ENCODE measurements at regions not wholly inside any gene's neighbourhood (a gene's known extent, or its start where the extent isn't known, plus 50 kb on each side); places are given as distances from the start of the nearest gene placed in this dataset.
"Not testable (repeated sequence)": the region's sequence is repeated elsewhere in the genome, so short reads cannot be mapped to it uniquely, and the experiment has no call there.

- DNase-seq (ENCODE audit: low spot score) = no peak
Measured at GRCh38 chr14:54256156-54256555, 140.7 kb upstream of the CDKN3 start.

GRCh38 chr14:54257424-54257823, 139.4 kb upstream of the CDKN3 start:
- no peak for DNase-seq (ENCODE audit: low spot score)

- DNase-seq (ENCODE audit: low spot score) = no peak
Measured at GRCh38 chr14:54258382-54258781, 138.4 kb upstream of the CDKN3 start.

GRCh38 chr14:54259821-54260220, 137.0 kb upstream of the CDKN3 start:
- no peak for DNase-seq (ENCODE audit: low spot score)

DNA sequence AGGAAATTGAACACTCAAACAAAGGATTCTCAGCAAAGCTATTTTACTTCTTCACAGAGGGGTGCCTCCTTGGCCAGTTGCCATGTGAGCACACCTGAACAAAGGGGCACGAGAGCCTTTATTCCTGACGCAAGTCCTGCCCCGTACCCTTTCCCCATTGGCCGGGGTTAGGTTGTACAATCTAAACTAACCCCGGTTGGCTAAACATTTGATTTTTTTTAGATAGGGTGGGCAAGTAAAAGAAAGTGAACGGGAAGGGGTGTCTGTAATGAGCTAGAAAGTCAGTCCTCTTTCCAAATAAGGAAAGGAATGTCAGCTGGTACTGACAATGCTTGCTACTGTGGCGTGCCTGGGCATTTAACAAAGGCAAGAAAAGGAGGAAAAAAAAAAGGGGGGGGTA, 135.5 kb upstream of the CDKN3 start:
- no peak for DNase-seq (ENCODE audit: low spot score)

DNA sequence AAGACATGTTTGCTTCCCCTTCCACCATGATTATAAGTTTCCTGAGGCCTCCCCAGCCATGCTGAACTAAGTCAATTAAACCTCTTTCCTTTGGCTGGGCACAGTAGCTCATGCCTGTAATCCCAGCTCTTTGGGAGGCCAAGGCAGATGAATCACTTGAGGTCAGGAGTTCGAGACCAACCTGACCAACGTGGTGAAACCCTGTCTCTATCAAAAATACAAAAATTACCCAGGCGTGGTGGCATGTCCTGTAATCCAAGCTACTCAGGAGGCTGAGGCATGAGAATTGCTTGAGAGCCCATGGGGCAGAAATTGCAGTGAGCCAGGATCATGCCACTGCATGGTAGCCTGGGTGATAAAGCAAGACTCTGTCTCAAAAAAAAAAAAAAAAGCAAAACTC, 130.2 kb upstream of the CDKN3 start:
- not testable (repeated sequence) for DNase-seq (ENCODE audit: low spot score)

GRCh38 chr14:54267172-54267571, 129.6 kb upstream of the CDKN3 start:
- DNase-seq (ENCODE audit: low spot score) = no peak

GRCh38 chr14:54275997-54276725, 120.6 kb upstream of the CDKN3 start:
- no peak for DNase-seq (ENCODE audit: low spot score)

GRCh38 chr14:54278087-54278486, 118.7 kb upstream of the CDKN3 start:
- no peak for DNase-seq (ENCODE audit: low spot score)

DNA sequence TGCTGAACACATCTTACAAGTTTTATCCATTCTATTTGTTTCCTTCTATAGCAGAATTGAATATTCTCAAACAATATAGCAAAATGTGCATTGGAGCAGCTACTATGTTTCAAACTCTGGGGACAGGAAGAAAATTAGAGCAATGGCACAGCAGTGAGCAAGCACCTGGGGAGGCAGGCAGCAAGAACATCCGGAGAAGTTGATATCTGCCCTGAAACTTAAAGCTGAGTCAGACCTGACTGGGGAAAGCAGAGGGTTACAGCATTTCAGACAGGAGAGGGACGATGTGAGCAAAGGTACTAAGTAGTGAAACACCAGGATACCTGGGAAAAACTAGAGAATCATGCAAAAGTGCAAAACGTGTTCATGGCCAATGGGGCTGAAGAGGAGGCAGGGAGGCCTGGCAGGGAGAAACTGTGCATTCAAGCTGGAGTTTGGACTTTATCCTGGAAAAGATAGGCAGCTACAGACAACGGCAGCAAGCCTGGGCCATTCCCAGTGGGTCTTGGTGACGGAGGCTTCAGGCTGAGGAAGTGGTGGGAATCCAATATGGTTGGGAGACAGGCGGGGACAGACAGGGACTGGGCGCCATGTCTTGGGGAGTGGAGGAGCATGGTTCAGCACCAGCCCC, 118.0 kb upstream of the CDKN3 start:
- no peak for DNase-seq (ENCODE audit: low spot score)

DNA sequence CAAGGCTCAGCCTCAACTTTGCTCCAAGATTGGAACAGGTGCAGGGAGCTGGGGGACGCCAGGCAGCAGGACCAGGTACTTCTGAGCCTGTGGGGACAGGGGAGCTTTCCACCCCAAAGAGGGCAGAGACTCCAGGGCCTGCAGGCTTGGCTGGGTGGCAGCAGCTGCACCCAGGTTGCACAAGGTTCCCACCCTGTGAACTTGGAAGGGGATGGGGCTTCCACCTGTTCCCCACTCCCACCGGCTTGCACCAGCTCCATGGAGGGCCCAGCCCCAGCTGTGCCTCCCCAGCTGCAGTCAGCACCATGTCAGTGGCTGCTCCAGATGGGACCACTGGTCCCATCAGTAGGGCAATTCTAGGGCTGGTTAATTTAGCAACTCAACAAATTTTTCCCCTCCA, 114.0 kb upstream of the CDKN3 start:
- no peak for DNase-seq (ENCODE audit: low spot score)

GRCh38 chr14:54285030-54285429, 111.8 kb upstream of the CDKN3 start:
- no peak for DNase-seq (ENCODE audit: low spot score)

- DNase-seq (ENCODE audit: low spot score) = no peak
Measured at GRCh38 chr14:54291491-54292191, 105.2 kb upstream of the CDKN3 start.

DNA sequence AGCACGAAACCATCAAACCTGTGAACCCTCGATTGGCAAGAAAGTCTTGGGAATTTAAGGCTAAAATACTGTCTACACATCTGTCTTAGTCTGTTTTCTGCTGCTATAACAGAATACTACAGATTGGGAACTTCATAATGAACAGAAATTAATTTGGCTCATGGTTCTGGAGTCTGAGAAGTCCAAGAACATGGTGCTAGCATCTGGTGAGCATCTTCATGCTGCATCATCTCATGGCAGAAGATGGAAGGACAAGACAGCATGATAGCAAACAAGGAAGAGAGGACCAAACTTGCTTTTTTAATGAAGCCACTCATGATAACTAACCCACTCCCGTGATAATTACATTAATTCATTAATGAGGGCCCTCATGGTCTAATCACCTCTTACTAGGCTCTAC, 102.0 kb upstream of the CDKN3 start:
- no peak for DNase-seq (ENCODE audit: low spot score)

DNA sequence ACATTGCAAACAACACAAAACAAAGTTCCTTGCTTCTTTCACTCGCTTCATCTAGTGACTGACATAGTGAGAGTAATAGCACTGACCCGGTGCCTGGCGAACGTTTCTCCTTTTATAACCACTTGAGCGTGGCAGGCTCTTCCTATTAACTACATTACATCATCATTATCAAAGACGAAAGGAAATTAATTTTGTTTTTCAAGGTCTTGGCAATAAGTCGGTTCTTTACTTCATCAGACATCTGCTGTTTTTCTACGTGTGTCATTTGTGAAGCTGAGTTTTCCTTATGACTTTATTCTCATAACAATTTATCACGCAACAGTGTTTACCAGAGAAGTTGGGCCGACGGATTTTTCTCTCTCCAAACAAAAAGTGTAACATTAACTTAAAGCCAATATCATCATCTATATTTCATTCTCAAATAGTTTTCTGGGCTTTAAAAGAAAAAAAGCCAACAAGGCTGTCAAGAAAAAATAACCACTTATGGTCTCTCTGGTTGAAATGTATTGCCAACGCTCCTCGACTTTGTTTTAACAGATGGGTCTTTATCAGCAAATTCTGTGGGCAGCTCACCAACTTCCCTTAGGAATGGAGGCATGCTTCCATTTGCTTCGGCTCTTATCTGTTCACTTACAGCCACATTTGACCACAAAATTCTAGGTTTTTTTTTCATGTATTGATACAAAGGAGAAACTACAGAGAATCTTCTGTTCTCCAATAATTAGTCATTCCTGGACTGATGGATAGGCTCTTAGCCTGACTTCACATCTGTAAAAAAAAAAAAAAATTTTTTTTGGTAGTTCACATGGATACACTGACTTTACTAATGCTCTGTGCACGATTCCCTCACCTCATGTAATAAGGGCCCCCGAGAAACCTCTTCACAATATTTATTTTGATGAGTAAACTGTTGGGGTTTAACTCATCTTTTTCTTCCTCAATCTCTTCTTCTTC, 97.1 kb upstream of the CDKN3 start:
- no peak for DNase-seq (ENCODE audit: low spot score)

GRCh38 chr14:54300881-54301280, 95.9 kb upstream of the CDKN3 start:
- DNase-seq (ENCODE audit: low spot score) = no peak

DNA sequence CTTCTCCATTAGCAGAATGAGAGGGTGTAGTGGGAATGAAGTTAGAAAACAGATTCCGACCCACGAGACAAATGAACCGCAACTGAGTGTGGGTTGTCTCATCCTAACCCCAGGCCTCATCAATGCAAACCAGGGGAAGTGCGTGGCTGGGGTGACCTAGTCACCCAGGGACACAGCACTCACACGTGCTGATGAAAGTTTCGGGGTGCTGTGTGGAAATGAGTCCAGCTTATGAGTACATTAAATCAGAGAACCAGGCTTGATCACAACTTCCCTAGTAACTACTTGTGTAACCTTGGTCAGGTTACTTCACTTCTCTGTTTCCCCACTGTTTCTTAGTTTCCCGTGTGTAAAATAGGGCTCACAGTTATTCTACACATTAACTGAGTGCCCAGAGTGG, 95.4 kb upstream of the CDKN3 start:
- DNase-seq (ENCODE audit: low spot score) = no peak

DNA sequence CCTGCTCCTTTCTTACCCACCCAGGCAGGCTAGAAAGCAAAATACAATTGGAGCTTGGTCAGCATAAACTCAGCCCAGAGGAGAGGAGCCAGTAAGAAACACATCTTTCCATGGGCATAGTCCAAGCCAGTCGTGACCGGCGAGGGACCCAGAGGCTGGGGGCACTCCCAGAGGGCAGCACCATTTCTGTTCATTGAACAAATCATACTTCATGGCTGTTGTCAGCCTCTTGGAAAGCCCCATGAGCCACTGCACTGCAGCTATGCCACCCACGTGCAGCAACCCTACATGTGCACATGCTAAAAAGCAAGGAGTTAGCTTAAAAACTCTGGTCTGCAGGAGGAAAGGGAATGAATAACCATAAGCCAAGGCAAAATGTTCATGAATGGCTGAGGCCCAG, 90.0 kb upstream of the CDKN3 start:
- DNase-seq (ENCODE audit: low spot score) = no peak

GRCh38 chr14:54309615-54310014, 87.2 kb upstream of the CDKN3 start:
- DNase-seq (ENCODE audit: low spot score) = no peak

GRCh38 chr14:54310151-54310850, 86.5 kb upstream of the CDKN3 start:
- no peak for DNase-seq (ENCODE audit: low spot score)

DNA sequence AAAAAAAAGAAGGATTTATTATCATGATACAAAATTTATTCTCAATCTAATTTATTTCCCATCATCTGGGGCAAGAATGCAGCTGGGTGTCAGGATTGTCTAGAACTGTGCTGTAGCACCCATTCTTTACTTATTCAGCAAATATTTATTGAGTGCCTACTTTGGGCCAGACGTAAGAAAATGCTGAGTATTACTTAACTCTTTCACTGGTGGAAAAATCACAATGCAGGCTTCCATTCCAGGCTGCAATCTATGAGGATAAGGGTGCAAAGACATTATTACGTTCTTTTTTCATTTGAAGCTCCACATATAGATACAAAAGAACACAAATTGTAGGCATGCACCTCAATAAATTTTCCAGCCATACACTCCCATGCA, 86.0 kb upstream of the CDKN3 start:
- no peak for DNase-seq (ENCODE audit: low spot score)
